ENCODE measurements at regions not wholly inside any gene's neighbourhood (a gene's known extent, or its start where the extent isn't known, plus 50 kb on each side); places are given as distances from the start of the nearest gene placed in this dataset.

DNA sequence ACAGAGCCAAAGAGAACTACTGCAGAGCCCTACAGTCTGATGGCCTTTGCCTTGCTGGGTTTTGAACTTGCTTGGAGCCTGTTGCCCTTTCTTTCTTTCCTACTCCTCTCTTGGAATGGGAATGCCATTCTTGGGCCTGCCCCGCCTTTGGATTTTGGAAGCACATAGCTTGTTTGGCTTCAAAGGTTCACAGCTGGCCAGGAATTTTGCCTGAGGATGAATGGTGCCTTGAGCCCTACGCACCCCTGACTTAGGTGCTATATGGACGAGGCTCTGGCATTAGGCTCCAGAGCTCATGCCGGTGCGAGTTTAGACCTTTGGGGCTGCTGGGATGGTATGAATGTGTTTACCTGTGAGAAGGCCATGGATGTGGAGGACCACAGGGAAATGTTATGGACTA, 663.3 kb upstream of the HS6ST1 start:
- TF ChIP-seq CTCF (IDR thresholded peaks at IDR 0.05; ENCODE audit: low read depth, low read length) = no peak
- DNase-seq (ENCODE audit: low read depth in 2 of 2) = no peak
- no peak overlapping the region for H3K4me3 ChIP-seq (replicated peaks in 1 of 2; ENCODE audit: low read depth in 2 of 2, low read length in 2 of 2)

- TF ChIP-seq CTCF (IDR thresholded peaks at IDR 0.05; ENCODE audit: low read depth, low read length) = no peak
- H3K4me3 ChIP-seq (replicated peaks in 1 of 2; ENCODE audit: low read depth in 2 of 2, low read length in 2 of 2) = no peak overlapping the region
- DNase-seq (ENCODE audit: low read depth in 2 of 2) = no peak
Measured at GRCh38 chr2:128982670-128983069, 664.0 kb upstream of the HS6ST1 start.

DNA sequence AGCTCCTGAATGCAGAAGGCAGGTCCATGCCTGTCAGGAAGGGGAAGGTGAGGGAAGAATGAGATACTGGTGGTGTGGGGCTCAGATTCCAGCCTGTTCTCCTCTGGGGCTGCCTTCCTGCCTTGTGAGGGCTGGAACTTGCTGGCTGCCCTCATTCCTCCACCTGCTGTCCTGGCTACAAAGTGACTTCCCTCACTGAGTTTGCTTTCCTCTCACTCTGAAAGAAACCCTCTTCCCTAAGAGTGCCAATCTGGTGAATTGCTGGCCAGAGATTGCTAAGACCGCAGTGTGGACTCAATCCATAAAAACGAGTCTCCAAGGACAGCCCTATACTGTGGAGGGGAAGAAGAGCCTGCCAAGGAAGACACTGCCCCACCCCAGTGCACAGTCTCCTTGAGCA, 664.4 kb upstream of the HS6ST1 start:
- no peak overlapping the region for H3K4me3 ChIP-seq (replicated peaks in 1 of 2; ENCODE audit: low read depth in 2 of 2, low read length in 2 of 2)
- no peak for DNase-seq (ENCODE audit: low read depth in 2 of 2)
- TF ChIP-seq CTCF (IDR thresholded peaks at IDR 0.05; ENCODE audit: low read depth, low read length) = no peak

GRCh38 chr2:128984081-128984480, 665.4 kb upstream of the HS6ST1 start:
- no peak overlapping the region for H3K4me3 ChIP-seq (replicated peaks in 1 of 2; ENCODE audit: low read depth in 2 of 2, low read length in 2 of 2)
- no peak for DNase-seq (ENCODE audit: low read depth in 2 of 2)
- TF ChIP-seq CTCF (IDR thresholded peaks at IDR 0.05; ENCODE audit: low read depth, low read length) = no peak

GRCh38 chr2:128984855-128985254, 666.2 kb upstream of the HS6ST1 start:
- no peak for TF ChIP-seq CTCF (IDR thresholded peaks at IDR 0.05; ENCODE audit: low read depth, low read length)
- no peak for DNase-seq (ENCODE audit: low read depth in 2 of 2)
- H3K4me3 ChIP-seq (replicated peaks in 1 of 2; ENCODE audit: low read depth in 2 of 2, low read length in 2 of 2) = no peak overlapping the region

DNA sequence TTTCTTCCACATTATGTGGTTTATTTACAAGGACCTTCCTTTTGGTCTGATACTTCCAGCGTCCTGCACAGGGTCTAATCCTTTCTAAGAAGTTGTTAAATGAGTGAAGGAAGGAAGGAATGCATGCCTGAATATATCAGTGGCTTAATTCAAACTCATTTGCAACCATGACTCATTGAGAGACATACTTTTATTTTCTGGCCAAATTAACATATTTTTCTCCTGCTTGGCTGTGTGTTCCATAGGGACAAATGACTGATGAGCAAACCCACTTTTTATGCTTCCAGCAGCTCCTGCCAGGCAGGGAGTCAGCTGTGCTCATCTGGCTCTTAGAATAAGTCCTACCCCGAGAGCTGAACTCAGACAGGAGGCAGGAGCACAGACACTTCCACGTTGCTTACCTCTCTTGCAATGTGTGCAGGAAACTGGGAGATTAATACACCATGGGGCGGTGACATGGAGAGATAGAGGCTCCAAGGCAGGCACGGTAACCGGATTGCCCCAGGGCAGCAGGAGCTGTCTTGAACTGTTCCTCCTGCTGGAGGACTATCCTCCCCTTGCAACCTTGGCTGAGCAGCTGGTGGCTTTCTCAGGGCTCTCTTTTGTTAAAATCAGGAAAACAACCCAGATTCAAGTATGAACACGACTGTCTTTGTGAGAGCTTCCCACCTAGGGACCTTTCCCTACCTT, 667.5 kb upstream of the HS6ST1 start:
- DNase-seq (ENCODE audit: low read depth in 2 of 2) = no peak
- TF ChIP-seq CTCF (IDR thresholded peaks at IDR 0.05; ENCODE audit: low read depth, low read length) = no peak
- H3K4me3 ChIP-seq (replicated peaks in 1 of 2; ENCODE audit: low read depth in 2 of 2, low read length in 2 of 2) = no peak overlapping the region

DNA sequence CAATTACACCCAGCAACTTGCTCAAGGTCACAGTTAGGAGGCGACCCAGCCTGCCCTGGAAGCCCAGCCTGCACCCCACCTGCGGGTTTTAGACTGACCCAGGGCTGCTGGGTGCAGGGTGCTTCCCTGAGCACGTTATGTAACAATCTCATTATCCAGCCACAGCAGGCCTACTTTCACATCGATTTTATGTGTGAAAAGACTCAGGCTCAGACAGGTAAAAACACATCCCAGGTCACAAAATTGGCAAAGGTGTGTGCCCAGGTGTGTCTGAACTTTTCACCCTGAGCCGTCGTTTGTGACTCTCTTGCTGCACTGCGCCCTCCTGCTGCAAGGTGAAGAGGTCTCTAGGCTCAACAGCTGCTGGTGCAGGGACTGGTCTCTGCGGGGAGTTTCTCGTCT, 668.2 kb upstream of the HS6ST1 start:
- no peak for TF ChIP-seq CTCF (IDR thresholded peaks at IDR 0.05; ENCODE audit: low read depth, low read length)
- DNase-seq (ENCODE audit: low read depth in 2 of 2) = no peak
- H3K4me3 ChIP-seq (replicated peaks in 1 of 2; ENCODE audit: low read depth in 2 of 2, low read length in 2 of 2) = no peak overlapping the region
